ENCODE measurements at regions not wholly inside any gene's neighbourhood (a gene's known extent, or its start where the extent isn't known, plus 50 kb on each side); places are given as distances from the start of the nearest gene placed in this dataset.

- TF ChIP-seq POLR2A (IDR thresholded peaks at IDR 0.05; ENCODE audit: low read depth) (no peak), CTCF (IDR thresholded peaks at IDR 0.05) (no peak)
Measured at GRCh38 chr7:34603711-34604444, 54.1 kb upstream of the NPSR1 start.

All from esophagus muscularis mucosa (tissue), 3 donors.